AG10803 (cell line): ENCODE measurements at regions not wholly inside any gene's neighbourhood (a gene's known extent, or its start where the extent isn't known, plus 50 kb on each side); places are given as distances from the start of the nearest gene placed in this dataset.

Experiments
- DNase-seq: peaks from one replicate; pipeline ENCODE4 v3.0.0; 2010; ENCODE audit warnings: low read depth
- H3K4me3 ChIP-seq: 2 replicates; pipeline ENCODE4 v1.5.1; 2011; ENCODE audit warnings: mild to moderate bottlenecking, low read length, control low read depth
- CTCF ChIP-seq: conservative IDR thresholded peaks from 2 replicates; pipeline ENCODE4 v1.5.1; 2011; ENCODE audit warnings: mild to moderate bottlenecking, low read length, control low read depth, inconsistent platforms

- no peak for TF ChIP-seq CTCF
- no peak for DNase-seq
- no peak overlapping the region for H3K4me3 ChIP-seq
Measured at GRCh38 chr20:59468831-59469230, 135.5 kb upstream of the PHACTR3 start.

GRCh38 chr20:59469267-59470252, 134.8 kb upstream of the PHACTR3 start:
- H3K4me3 ChIP-seq: no peak overlapping the region
- no peak for TF ChIP-seq CTCF
- DNase-seq: no peak

- no peak overlapping the region for H3K4me3 ChIP-seq
- TF ChIP-seq CTCF: no peak
- no peak for DNase-seq
Measured at GRCh38 chr20:59470521-59470920, 133.8 kb upstream of the PHACTR3 start.

- no peak for DNase-seq
- TF ChIP-seq CTCF: no peak
- H3K4me3 ChIP-seq: no peak overlapping the region
Measured at GRCh38 chr20:59471653-59472421, 132.5 kb upstream of the PHACTR3 start.

- DNase-seq: no peak
- TF ChIP-seq CTCF: no peak
- no peak overlapping the region for H3K4me3 ChIP-seq
Measured at GRCh38 chr20:59473742-59474141, 130.6 kb upstream of the PHACTR3 start.

GRCh38 chr20:59481067-59481466, 123.3 kb upstream of the PHACTR3 start:
- H3K4me3 ChIP-seq: no peak overlapping the region
- no peak for DNase-seq

More at GRCh38 chr20:59481067-59481466, 123.3 kb upstream of the PHACTR3 start:
- no peak for TF ChIP-seq CTCF
